HG03342 (cell line): ENCODE measurements at regions not wholly inside any gene's neighbourhood (a gene's known extent, or its start where the extent isn't known, plus 50 kb on each side); places are given as distances from the start of the nearest gene placed in this dataset.
"Not testable (repeated sequence)": the region's sequence is repeated elsewhere in the genome, so short reads cannot be mapped to it uniquely, and the experiment has no call there.

ENCODE experiments used
- ATAC-seq: cut with Tn5 transposase; IDR thresholded peaks from one replicate; pipeline ENCODE4 v1.9.1; 2021; ENCODE audit warnings: mild to moderate bottlenecking, moderate library complexity; ENCODE audit not compliant: unreplicated experiment

DNA sequence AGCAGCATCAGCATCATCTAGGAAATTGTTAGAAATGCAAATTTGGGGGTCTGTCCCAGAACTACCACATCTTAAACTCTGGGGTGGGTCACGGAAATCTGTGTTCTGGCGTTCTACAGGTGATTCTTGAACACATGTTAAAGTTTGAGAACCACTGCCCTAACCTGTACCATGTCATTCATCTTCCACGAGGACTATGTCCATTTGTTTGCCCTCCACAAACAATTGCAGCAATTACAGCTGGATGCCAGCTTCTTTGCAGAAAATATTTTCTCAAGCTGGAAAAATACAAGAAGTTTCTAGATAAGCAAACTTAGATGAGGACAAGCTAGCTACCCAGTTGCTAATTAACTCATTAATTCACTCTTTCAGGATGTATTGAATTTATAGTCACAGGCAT is 54.1 kb downstream of the MAFB start:
- no peak for ATAC-seq

DNA sequence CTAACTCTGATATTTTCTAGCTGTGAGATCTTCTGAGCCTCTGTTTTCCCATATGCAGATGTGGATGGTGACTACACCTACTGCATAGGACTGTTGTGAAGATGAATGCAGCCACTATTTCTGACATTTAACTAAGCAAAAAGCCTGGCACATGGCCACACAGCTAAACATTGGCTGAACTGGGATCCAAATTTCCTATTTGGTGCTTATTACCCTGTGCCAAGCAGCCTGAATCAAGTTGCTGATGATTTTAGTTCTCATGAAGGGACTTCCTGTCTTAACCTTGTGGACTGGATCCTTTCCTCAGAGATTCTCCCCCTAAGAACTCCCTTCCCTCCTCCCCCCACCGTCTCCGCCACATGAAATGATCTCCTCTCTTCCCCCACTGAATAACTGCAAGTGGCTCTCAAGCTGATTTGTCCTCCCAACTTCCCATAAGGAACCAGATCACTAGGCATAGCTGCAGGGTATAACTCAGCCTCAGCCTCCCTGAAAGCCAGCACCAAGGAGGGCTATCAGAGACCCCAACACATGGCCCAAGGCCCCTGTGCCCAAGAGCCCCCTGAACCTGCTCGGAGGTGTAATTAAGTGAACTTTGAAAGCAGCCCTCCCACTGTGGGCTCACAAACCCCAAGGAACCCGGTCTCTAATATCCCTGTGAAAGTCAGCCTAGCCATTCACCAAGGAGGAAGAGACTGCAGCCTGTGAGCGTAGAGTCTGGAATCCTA is 55.7 kb downstream of the MAFB start:
- ATAC-seq, result no peak

DNA sequence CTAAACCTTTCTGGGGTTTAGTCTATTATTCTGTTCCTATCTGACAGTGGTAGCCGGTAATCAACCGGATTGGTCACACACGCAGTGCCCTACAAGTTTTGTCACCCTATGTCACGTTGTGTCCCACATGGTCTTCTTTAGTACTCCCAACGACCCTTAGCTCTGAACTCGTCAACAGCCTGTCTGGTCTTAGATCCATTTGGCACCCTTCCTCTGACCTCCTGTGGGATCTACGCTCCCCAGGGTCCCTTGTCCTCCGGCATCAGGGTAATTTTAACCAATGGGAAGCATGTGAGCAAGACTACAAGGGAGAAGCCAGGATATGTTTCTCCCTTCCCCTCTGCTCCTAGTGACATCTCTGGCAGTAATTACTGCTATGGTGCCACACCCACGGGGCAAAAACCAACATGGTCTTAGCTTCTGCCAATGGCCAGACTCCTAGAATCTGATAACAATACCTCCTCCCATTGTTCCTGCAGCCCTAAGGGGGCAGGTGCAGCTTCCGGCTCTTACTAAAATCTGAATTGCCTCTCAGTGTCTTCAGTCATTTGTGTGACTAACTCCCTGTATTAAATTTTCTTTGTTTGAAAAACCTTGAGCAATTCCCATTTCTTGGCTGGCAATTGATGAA is 56.6 kb downstream of the MAFB start:
- ATAC-seq, result no peak

DNA sequence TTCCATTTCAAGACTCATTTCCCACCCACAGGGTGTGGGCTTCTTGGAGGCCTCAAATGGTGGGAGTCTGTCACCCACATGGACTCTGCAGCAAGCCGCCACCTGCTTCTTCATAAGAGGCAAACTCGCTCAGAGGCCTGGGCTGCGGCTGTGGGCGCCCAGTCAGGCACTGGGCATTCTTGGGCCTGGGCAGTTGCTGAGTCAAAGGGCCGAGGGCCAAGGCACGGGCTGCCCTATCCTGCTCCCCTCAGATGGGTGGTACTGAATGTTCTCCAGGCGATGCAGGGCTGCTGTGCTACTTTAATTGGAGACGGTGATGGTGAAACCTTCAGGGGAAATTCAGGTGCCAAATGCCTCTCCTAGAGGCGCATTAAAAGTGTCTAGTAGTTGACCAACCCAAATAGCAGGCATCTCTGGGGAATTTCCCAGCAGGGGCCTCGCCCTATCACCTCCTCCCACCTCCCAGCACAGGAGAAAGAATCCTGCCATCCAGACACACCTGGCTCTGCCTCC is 57.9 kb downstream of the MAFB start:
- no peak for ATAC-seq

DNA sequence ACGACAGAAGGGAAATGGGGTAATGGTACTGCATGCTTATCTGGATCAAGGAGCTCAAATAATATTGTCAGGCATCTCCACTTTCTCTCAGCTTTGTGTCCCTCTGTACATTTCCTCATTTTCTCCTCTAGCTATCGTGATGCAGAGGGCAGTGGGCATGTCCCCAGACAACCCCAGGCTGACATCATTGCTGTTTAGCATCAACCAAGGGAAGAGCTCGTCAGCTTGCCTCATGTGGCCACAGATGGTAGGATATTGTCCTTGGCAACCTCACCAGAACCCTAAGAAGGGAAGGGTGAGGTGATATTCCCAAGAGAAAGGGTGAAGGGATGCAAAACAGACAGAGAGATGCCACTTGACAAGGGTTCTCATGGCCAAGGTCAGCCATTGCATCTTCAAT is 58.3 kb downstream of the MAFB start:
- no peak for ATAC-seq

DNA sequence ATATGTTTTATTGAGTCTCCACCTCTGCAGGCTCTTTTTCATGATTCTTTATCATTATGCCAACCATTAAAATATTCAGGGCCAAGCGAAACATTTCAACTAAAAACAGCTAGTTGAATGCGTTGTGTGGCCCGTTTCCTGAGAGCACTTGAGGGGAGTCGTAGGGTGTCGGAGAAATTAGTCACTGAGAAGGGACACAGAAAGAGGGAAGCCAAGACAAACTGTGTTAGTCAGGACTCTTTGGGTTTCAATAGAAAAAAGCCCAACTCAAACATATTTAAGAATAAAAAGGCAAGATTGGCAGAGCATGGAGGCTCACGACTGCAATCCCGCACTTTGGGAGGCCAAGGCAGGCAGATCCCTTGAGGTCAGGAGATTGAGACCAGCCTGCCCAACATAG is 58.9 kb downstream of the MAFB start:
- no peak for ATAC-seq

DNA sequence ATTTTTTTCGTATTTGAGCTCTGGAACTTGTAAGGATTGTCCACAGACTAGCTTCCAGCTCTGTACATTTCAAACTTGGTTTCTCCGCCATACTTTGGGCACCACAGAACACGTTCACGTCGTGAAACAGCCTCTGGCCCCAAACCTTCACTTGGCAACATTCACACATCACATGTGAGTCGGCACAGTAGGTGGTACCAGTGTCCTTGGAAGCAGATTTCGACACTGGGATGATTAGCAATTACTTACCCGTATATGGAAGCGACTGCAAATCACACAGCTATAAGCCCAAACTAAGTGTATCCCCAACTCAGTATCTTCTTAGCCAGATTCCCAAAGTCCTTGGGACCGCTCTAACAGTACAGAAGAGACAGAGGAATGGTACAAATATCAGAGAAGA is 60.2 kb downstream of the MAFB start:
- no peak for ATAC-seq

DNA sequence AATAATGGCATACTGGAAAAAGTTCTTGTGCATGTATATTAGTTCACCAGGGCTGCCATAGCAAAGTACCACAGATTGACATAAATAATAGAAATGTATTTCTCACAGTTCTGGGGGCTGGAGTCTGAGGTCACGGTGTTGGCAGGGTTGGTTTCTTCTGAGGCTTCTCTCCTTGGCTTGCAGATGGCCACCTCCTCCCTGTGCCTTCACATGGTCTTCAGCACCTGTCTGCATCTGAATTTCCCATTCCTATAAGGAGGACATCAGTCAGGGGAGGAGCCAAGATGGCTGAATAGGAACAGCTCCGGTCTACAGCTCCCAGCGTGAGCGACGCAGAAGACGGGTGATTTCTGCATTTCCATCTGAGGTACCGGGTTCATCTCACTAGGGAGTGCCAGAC is 70.0 kb downstream of the MAFB start:
- not testable (repeated sequence) for ATAC-seq

DNA sequence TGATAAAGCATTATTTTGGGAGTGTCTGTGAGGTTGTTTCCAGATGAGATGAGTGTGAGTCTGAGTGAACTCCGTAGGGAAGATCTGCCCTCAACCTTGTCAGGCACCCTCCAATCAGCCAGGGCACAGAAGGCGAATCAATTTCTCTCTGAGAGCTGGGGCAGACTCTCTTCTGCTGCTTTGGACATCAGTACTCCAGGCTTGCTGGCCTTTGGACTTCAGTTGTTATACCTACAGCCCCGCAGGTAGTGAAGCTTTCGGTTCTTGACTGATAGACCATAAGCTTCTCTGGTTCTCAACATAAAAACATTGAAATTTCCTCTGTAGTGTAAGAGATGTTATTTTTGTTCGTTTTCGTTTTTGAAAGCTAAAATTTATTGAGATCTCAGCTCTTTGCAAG is 71.4 kb downstream of the MAFB start:
- no peak for ATAC-seq

DNA sequence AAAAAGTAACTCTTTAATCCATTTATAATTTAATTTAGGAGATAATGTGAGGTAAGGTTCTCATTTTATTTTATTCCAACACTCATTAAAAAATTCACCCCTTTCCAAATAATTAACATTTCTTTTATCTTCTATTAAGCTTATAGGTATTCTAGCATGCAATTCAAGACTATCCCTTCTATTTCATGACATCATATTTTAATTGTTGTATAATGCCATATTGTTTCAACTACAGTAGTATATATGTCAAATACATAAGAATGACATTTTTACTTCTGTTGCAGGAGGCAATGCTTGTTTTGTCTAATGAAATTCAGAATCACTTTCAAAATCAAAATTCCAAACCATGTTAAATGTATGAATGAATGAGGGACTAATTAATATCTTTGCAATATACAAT is 76.2 kb downstream of the MAFB start:
- ATAC-seq, result no peak

DNA sequence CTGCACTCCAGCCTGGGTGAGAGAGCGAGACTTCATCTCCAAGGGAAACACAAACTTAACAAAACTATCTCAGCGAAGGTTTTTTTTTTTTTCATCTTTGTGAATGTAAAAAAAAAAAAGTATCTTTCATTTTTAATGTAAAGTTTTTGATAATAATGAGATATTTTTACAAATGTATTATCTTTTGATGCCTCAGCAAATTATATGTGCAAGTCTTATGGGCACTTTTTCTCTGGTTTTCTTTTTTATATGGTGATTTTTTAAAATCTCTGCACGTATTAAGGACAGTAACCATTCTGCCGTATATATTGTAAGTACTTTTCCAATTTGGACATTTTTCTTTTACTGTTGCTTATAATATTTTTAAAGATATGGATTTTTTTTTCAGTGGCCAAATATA is 76.8 kb downstream of the MAFB start:
- ATAC-seq, result no peak

DNA sequence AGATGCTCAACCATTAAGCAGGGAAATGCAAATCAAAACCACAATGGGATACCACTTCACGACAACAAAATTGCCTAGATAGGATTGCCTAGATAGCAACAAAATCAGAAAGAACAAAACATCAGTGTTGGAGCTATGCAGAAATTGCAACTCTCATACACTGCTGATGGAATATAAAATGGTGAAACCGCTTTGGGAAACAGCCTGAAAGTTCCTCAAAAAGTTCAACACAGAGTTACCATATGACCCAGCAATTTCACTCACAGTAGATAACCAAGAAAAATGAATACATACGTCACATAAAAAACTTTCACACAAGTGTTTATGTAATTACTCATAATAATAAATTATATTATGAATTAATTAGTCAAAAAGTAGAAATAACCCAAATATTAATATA is 78.3 kb downstream of the MAFB start:
- ATAC-seq, result no peak

DNA sequence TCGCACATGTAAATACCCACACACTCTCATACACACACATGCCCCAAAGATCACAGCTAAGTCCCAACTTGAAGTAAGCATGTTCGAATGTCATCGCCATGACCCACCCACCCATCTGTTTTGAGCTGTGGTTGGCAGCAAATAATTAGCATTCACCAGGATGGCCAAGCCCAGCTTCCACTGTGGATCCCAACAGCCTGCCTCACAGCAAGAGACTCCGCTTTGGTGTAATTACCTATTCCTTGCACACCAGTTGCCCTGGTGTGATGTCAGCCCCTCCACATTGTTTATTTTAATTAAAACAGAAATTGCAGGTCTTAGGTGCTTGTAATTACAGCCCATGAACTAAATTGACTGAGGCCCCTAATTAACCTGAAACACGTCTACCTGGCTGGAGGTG is 81.1 kb downstream of the MAFB start:
- no peak for ATAC-seq

DNA sequence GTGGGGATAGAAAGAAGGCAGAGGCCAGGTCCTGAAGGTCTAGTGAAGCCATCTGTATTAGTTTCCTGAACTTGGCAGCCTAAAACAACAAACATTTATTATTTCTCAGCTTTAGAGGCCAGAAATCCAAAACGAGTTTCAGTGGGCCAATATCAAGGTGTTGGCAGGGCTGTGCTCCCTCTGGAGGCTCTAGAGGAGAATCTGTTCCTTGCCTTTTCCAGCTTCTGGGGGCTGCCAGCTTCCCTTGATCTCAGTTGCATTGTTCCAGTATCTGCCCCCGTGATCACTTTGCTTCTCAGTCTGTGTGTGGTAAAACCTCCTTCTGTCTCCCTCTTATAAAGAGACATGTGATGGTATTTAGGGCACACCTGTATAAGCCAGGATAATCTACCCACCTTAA is 82.4 kb downstream of the MAFB start:
- ATAC-seq, result no peak

DNA sequence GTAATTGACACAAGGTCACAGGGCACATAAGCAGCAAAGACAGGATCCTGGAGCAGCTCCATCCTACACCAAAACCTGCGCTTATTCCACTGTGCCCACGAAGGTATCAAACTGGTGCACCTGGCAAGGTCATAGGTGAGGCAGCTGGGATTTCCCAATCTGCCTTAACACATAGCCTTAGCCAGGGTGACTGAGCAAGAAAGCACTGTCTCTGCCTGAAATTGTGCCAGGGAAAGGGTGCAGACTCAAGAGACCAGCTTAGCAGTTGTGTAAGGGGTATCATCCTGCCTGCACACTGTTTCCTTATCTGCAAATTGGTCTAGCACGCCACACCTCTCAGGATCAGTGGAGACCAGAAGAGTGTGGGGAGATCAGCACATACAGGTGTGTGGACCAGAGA is 82.8 kb downstream of the MAFB start:
- ATAC-seq, result no peak

DNA sequence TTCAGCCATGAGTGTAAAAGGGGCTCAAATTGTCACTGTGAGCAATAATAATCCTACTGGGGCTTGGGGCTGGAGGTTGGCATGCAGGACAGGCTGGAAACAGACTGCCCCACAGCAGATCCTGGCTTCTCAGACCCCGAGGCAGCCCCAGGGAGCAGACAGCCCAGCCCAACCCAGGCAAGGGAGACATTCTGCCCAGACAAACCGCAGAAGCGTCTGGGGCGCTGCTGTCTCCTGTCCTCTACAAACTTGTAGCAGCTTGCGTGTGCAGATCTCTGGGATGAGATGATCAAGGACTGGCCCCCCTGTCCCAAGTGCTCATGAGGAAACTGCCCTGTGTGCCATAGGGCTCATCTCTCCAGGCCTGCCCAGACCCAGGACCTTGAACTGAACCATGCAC is 84.6 kb downstream of the MAFB start:
- no peak for ATAC-seq

DNA sequence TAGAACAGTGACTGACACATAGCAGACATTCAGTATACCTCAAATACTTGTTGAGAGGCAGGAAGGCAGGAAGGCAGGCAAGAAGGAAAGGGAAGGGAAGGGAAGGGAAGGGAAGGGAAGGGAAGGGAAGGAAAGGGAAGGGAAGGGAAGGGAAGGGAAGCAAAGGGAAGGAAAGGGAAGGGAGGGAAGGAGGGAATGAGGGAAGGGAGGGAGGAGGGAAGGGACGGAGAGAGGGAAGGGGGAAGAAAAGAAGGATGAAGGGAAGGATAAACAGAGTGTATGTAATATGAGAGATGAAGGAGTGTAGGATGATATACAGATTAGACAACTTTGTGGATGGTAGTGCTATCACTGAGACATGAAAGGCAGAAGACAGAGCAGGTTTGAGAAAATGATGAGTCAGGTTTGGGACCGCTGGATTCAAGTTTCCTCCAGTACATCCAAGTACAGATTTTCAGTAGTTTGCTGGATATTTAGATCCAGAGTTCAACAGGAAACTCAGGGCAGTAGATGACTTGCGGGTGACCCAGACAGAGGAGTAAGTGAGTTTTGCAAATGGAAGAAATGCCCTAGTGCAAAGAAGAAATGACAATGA is 85.9 kb downstream of the MAFB start:
- no peak for ATAC-seq

DNA sequence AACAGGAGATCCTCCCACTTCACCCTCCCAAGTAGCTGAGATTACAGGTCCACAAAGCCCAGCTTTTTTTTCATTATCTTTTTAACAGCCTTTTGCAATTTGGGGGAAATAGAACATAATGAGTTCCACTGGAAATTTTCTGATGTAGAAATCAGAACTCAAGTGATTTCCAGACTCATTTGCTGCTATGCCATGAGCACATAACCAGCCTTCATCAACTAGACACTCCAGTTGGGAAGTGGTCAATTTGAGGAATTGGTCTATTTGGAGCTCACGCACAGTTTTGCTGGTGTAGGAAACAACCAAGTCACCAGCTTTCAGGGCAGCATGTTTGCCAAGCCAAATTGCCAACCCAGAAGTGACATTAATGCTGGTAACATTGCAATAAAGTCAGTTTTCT is 86.7 kb downstream of the MAFB start:
- no peak for ATAC-seq

DNA sequence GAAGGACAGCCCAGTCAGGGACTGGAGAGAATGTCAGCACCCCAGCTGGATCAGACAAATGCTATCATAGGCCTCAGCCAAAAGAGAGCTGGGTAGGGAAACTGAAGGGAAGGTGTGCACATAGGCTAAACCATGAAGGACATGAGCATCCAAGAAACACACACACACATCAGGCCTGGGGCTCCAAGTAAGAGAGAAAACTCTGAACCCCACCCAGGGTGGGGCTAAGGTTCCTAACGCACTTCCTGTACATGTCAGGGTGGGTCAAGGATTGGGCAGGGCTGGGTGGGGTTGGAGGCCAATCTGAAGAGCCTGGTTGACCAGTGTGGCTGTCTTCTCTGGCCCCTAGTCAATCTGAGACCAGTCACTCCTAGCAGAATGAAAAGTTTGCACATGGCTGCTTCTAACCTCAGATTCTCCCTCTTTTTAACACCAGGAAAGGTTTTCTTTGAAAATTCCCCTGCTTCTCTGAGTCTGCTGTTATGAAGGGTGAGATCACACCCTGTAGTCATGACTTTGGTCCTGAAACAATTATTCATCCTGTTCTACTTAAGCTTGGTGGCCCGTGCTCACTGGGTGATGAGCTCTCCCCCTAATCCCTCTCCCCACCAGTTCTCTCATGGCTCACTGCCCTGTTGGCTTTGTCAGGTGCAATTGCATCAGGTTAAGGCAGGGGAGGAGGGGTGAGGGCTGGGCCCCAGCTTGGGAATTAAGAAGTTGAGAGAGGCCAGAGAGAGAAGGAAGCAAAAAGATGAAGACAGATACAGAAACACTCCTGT is 88.4 kb downstream of the MAFB start:
- ATAC-seq, result no peak

DNA sequence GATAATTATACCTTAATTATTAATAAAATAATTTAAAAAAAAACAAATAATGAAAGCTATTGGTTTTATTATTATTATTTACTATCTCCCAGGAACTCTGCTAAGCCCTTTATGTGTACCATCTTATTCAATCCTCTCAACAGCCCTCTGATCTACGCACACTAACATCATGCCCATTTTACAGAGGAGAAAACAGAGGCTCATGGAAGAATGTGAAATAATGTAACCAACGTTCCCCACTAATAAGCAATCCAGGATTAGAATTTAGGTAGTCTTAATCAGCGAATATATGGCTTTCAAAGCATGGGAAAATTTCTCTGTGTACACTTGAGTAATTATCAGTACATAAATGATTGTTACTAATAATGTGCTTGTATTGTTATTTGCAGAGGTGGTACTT is 89.0 kb downstream of the MAFB start:
- no peak for ATAC-seq

DNA sequence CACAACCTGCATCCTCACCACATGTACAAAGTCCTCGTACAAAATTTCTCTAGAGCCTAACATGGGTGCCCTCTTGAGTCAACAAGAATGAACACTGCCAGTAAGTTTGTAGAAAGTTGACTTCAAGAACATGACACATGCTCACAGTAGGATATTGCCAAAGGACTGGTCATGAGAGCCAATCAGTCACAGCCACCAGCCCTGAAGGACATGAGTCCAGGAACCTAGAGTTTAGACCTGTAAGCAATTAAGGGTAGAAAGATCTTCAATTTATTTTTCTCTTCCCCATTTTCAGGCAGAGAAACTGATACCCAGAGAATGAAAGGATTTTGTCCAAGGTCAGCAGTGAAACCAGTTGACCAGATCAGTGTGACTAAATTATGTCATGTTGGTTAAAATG is 96.1 kb downstream of the MAFB start:
- ATAC-seq, result no peak

DNA sequence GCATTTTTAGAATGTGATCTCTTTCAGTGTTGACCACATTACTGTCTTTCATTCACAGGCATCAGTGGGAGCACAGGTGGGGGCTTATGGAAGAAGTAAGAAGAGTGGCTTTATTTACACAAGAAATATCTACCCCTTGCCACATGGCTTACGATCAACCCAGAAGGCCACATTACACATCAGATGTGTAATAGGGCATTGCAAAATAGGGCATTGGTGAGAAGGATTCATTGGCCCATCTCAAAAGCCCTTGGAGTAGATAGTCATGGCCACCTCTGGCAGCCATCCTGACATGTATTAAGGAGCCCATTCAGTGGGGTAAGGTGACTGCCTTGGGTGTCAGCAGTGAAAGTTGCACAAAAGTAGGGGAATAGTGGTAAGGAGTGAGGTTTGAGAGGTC is 97.5 kb downstream of the MAFB start:
- ATAC-seq, result no peak
